ENCODE measurements at regions not wholly inside any gene's neighbourhood (a gene's known extent, or its start where the extent isn't known, plus 50 kb on each side); places are given as distances from the start of the nearest gene placed in this dataset.

DNA sequence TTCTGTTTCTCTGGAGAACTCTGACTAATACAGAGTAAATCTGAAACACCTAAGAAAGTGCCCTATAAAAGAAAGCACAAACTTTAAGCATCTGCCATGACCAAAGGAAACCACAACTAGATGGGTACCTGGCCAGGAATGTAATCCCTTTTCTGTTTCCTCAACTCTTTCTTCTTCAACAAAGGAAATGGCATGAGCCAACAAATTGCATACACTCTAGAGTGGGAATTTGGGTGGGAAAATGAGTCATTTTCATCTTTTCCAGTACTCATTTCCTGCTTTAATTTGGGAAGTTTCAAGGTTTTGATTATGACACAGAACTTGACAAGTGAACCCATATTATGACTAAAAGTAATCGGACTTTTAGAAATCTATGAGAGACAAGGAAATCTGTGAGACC, 349.2 kb upstream of the RORB start:
- TF ChIP-seq, protein P1, sequence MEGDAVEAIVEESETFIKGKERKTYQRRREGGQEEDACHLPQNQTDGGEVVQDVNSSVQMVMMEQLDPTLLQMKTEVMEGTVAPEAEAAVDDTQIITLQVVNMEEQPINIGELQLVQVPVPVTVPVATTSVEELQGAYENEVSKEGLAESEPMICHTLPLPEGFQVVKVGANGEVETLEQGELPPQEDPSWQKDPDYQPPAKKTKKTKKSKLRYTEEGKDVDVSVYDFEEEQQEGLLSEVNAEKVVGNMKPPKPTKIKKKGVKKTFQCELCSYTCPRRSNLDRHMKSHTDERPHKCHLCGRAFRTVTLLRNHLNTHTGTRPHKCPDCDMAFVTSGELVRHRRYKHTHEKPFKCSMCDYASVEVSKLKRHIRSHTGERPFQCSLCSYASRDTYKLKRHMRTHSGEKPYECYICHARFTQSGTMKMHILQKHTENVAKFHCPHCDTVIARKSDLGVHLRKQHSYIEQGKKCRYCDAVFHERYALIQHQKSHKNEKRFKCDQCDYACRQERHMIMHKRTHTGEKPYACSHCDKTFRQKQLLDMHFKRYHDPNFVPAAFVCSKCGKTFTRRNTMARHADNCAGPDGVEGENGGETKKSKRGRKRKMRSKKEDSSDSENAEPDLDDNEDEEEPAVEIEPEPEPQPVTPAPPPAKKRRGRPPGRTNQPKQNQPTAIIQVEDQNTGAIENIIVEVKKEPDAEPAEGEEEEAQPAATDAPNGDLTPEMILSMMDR (IDR thresholded peaks at IDR 0.05), result no peak
- no peak for TF ChIP-seq POLR2AphosphoS5 (IDR thresholded peaks at IDR 0.05)

Data from upper lobe of left lung (tissue), 4 donors.